ENCODE measurements at regions not wholly inside any gene's neighbourhood (a gene's known extent, or its start where the extent isn't known, plus 50 kb on each side); places are given as distances from the start of the nearest gene placed in this dataset.
"Not testable (repeated sequence)": the region's sequence is repeated elsewhere in the genome, so short reads cannot be mapped to it uniquely, and the experiment has no call there.

GRCh38 chr9:90981726-90982125, 180.1 kb downstream of the SYK start:
- no peak for DNase-seq

DNA sequence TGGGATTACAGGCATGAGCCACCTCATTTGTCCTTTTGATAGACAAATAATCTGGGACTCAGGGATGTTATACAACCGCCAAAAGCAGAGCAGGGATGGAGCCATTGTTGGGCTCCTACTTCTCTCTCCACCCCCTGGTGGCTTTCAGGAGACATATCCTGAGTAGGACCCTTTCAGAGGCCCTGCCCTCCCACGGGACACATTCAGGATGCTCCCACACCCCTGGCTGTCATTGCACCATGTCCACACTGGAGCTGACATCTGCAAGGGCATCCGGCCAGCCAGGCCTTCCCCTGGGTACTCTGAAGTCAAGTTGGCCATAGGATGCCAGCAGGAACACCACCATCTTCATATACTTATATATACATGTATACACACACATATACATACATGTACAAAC, 181.8 kb downstream of the SYK start:
- no peak for DNase-seq

DNA sequence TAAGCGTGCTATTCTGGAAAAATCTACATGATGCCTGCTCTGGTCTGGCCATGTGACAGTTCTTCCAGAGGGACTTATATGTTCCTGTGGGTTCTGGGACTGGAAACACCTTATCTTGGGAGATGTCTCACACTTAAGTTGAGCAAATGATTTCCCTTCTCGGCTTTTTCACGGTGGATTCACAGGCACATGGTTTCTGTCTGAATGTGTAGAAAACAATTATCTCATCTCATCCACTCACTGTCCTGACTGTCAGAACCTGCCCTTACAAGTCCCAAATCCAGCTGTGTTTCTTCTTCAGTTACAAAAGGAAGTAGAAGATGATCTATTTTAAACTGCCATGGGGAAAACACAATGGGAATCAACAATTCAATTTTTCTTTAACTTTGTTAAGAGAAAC, 184.0 kb downstream of the SYK start:
- DNase-seq: no peak

- DNase-seq: no peak
These were observed 184.5 kb downstream of the SYK start for GRCh38 chr9:90986161-90986560.

GRCh38 chr9:90987566-90987965, 185.9 kb downstream of the SYK start:
- DNase-seq: no peak

- no peak for DNase-seq
These were observed 186.7 kb downstream of the SYK start for GRCh38 chr9:90988318-90988717.

DNA sequence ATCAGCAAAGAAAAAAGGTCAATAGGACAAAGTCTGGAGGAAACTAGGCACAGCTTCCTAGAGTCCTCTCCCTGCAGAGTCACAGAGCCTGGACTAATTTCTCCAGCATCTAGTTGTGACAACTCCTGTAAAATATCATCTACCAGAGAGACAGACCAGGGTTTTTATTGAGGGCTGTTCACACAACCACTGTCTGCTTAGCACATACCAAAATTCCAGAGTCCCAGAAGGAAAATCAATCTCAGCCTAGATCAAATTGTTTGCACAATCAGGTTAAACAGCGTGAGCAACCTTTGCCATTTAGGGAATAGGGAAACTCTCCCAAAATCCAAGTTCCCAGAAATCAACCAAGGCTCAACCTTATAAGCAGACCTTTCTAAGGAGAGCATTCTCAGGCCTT, 190.3 kb downstream of the SYK start:
- DNase-seq: no peak

DNA sequence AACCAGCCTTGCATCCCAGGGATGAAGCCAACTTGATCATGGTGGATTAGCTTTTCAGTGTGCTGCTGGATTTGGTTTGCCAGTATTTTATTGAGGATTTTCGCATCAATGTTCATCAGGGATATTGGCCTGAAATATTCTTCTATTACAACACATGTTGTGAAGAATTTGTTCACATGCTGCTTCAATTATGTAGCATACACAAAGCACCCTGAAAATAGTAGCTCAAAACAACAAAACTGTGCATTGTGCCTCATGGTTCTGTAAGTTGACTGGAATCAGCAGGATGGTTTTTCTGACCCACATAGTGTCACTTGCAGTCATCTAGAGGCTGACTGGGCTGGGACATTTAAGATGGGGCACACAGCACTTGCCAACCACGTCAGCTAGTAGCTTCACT, 193.9 kb downstream of the SYK start:
- no peak for DNase-seq

- no peak for DNase-seq
These were observed 194.8 kb downstream of the SYK start for GRCh38 chr9:90996154-90997065.

GRCh38 chr9:90998573-90998972, 197.0 kb downstream of the SYK start:
- DNase-seq: no peak

DNA sequence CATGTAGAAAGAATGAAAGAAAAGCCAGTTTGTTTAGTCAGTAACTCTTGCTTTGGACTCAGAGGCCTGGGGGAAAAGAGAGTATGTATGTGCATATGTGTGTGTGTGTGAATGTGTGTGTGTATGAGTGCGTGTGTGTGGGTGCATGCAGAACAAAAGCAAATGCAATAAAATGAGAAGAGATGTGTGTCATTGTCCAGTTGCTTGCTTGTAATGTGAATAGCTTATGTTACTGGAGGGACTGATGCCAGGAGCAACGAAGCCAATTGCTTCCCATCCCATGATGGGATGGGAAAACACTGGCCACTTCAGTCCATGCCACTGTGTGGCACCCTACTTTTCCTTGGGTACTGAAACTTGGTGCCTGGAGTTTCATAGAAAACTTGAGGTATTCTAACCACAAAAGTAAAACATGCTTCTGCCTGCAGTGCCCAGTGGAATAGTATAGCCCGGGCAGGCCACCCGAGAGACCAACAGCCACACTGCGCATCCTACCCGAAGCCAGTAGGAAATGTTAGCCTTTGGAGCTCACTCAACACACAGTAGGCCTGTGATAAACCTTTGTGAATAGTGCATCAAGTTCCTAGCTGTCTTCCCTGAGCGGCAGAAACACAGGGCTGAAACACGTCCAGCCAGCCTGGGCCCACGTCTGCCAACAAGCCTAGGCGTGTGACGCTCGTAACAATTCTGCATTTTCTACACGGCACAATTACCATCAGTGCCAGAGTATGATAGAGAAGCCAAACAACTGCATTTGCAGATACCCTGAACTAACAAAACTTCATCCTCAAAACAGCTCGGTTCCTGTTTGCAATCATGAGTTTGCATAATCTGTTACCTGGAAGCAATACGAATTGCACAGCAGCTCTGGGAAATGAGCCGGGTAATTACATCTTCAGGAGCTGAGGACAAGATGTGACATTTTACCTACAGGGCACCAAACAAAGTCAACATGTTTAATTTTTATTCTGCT, 198.1 kb downstream of the SYK start:
- DNase-seq: peak in 1 of 2 experiments; percentile 3

- DNase-seq: no peak
These were observed 199.6 kb downstream of the SYK start for GRCh38 chr9:91001146-91001611.

DNA sequence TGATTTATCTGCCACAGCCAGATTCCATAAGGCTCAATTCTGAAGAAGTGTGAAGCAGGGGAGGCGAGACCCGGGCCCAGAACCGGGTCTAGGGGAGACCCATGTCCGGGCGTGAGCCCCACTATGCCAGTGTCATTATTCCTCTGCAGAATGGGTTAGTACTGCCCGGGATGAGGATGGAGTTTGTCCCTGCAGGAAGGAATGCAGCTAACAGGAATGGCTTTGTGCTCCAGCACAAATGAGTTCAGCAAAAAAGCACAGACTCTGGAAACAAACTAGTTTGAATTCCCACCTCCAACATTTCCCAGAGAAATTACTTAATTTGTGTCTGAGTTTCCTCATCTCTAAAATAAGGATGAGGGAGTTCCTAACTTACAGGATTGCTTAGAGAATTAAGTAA, 202.9 kb downstream of the SYK start:
- DNase-seq: no peak

DNA sequence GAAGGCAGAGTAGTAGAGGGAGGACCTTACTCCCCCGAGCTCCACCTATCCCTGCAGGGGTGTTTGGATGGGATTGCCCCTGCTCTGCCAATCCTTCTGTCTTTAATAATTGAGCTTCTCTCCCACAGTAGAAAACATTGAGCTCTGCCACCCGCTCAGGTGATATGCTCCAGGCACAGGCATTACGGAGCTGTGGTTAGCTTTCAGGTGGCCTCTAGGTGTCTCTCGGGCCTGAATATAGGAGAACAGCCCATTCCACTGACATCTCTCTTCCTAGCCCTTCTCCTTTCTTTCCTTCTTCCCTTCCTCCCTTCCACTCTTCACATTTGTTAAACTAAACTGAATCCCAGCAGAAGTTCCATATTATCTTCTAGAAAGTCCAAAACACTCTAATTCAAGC, 203.4 kb downstream of the SYK start:
- DNase-seq: no peak

GRCh38 chr9:91006046-91006445, 204.4 kb downstream of the SYK start:
- no peak for DNase-seq

GRCh38 chr9:91008568-91008967, 206.9 kb downstream of the SYK start:
- DNase-seq: no peak

DNA sequence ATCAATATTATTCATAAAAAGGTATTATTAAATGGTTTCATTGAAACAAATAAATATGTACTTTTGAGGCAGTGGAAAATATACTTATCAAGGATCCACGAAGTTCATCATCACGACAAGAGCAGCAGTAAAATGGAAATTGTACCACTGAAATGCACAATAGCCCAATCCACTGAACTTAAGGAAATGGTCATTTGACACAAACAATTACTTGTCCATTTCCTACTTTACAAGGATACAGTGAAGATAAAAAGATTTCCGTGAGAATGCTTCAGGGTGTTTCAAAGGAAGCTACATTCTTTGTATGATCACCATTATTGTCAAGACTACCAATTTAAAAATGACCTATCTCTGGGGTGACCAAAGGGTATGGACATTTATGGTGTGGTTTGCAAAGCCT, 210.3 kb downstream of the SYK start:
- DNase-seq: no peak

GRCh38 chr9:91012933-91013841, 211.6 kb downstream of the SYK start:
- DNase-seq: no peak

DNA sequence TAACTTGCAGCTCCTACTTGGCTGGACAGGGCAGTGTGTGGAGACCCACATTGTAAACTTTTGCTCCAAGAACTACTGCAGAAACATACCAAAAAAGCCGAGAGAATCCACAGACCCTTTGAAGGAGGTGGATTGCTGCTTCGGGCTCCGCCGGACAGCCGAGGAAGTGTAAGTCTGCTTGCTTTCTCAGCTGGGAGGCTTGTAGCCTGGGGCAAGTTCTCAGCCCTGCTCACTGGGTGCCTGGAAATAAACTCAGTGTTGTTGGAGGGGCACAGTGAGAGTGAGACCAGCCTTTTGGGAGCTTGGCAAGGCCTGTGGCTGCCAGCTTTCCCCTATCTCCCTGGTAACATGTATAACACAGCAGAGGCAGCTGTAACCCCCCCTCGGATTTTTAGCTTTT, 215.6 kb downstream of the SYK start:
- DNase-seq: no peak

- not testable (repeated sequence) for DNase-seq
These were observed 218.3 kb downstream of the SYK start for GRCh38 chr9:91019871-91020270.

DNA sequence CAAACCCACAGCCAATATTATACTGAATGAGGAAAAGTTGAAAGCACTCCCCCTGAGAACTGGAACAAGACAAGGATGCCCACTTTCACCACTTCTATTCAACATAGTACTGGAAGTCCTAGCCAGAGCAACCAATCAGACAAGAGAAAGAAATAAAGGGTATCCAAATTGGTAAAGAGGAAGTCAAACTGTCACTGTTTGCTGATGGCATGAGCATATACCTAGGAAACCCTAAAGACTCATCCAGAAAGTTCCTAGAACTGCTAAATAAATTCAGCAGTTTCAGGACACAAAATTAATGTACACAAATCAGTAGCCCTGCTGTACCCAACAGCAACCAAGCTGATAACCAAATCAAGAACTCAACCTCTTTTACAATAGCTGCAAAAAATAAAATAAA, 220.0 kb downstream of the SYK start:
- DNase-seq: not testable (repeated sequence)

- no peak for DNase-seq
These were observed 222.1 kb downstream of the SYK start for GRCh38 chr9:91023741-91024140.

DNA sequence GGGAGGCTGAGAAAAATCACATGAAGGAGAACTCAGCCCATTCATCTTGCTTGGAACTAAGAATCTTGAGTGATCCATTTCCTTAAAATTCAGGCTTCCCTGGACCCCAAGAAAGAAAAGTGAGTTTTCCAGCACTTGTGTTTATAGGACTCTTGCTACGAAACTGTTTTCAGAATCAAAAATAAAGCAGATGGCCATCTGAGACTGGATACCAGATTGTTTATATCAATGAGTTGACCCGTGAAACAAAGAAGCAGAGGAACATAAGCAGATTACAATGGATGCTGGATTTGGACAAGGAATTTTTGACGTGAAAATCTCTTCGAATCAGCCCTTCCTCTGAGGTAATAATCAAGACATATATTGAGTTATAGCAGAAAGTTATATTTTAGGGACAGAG, 223.2 kb downstream of the SYK start:
- DNase-seq: no peak

Measured in cerebellar nuclear complex (tissue), 1 donor.